Smooth muscle cell (in vitro differentiated cells): ENCODE measurements at regions not wholly inside any gene's neighbourhood (a gene's known extent, or its start where the extent isn't known, plus 50 kb on each side); places are given as distances from the start of the nearest gene placed in this dataset.

Experiments used
- DNase-seq: peaks from one replicate; lab custom pipeline; 2025; ENCODE audit not compliant: unreplicated experiment; lab: John Stamatoyannopoulos, UW
- H2AFZ ChIP-seq: fragments of 200-600 bp; sonication (generic); 2 replicates; pipeline ENCODE4 v1.6.0; 2016; ENCODE audit warnings: antibody characterized with exemption, low read depth, mild to moderate bottlenecking
- H3F3A ChIP-seq: fragments of 200-600 bp; sonication (generic); 2 replicates; pipeline ENCODE4 v1.6.0; 2017; ENCODE audit warnings: antibody characterized with exemption, low read depth
- H3K27ac ChIP-seq: fragments of 200-600 bp; sonication (generic); 2 replicates; pipeline ENCODE4 v1.5.1; 2016; ENCODE audit warnings: low read depth, mild to moderate bottlenecking
- H3K27me3 ChIP-seq: fragments of 200-600 bp; sonication (generic); 2 replicates; pipeline ENCODE4 v1.6.1; 2016; ENCODE audit warnings: low read depth, mild to moderate bottlenecking
- H3K36me3 ChIP-seq: fragments of 200-600 bp; sonication (generic); 2 replicates; pipeline ENCODE4 v1.5.1; 2016; ENCODE audit warnings: low read depth
- H3K4me1 ChIP-seq: fragments of 200-600 bp; sonication (generic); 2 replicates; pipeline ENCODE4 v1.5.1; 2016; ENCODE audit warnings: low read depth
- H3K4me2 ChIP-seq: fragments of 200-600 bp; sonication (generic); 2 replicates; pipeline ENCODE4 v1.6.0; 2016; ENCODE audit warnings: mild to moderate bottlenecking
- H3K4me3 ChIP-seq: fragments of 200-600 bp; sonication (generic); 2 replicates; pipeline ENCODE4 v1.5.1; 2016; ENCODE audit warnings: mild to moderate bottlenecking
- H3K79me2 ChIP-seq: fragments of 200-600 bp; sonication (generic); 2 replicates; pipeline ENCODE4 v1.6.0; 2016; ENCODE audit warnings: low read depth, mild to moderate bottlenecking
- H3K9ac ChIP-seq: fragments of 200-600 bp; sonication (generic); 2 replicates; pipeline ENCODE4 v1.6.0; 2016; ENCODE audit warnings: low read depth
- H3K9me3 ChIP-seq: fragments of 200-600 bp; sonication (generic); replicated peaks from 2 replicates; pipeline ENCODE4 v1.5.1; 2016; ENCODE audit warnings: low read depth
- H4K20me1 ChIP-seq: fragments of 200-600 bp; sonication (generic); 2 replicates; pipeline ENCODE4 v1.6.0; 2016; ENCODE audit warnings: low read depth
- WGBS: methylation state at CpG from one replicate; pipeline ENCODE4 v1.1.7; 2016; ENCODE audit warnings: low lambda C conversion rate; 5-methylcytosine and 5-hydroxymethylcytosine counted together
- TF ChIP-seq, protein P1 (sequence below): fragments of 200-600 bp; sonication (generic); IDR thresholded peaks from 2 replicates; pipeline ENCODE4 v1.5.1; 2017; ENCODE audit warnings: borderline replicate concordance, mild to moderate bottlenecking, antibody characterized with exemption; ENCODE audit not compliant: insufficient read depth, poor library complexity, severe bottlenecking

DNA sequence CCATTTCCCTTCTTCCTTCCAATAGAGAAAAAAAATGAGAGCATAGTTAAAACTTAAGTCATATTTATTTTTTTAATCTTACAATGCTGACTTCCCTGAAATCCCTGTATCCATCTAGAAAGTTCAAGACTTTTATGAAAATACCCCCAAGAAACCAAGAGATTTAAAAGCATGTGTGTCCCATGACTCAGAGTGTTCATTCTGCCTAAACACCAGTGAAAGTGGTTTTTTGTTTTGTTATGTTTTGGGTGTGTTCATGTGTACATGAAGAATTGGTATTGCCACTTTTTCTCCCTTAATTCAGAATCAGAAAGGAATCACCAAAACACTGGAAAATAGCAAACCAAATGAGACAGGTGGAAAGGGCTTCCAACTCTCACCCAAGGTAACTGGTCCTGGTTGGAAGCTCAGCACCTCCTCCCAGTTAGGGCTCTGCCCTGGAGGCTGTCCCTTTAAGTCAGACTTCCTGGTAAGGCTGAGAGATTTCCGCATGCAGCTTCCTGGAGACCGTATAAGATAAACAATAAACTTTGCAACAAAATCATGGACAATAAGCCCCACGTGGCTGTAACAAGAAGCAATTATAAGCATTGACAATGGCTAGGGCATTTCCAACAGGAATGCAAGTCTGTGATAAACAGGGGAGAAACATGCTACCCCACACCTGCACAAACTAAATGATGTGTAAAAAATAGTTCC lies 121.9 kb upstream of the ARHGEF3 start:
- Histone ChIP-seq H3K79me2 (no peaks in the 10 kb centered on the region), H3K4me3 (no peak overlapping the region), H3K27ac (peak overlapping the region; percentile 70), H3K9ac (no peak overlapping the region), H4K20me1 (no peaks in the 10 kb centered on the region), H2AFZ (no peak overlapping the region), H3F3A (peaks cover 20% of the 10 kb centered on the region), H3K4me2 (peak overlapping the region; percentile 44), H3K4me1 (peaks cover 33% of the 10 kb centered on the region), H3K27me3 (no peaks in the 10 kb centered on the region), H3K36me3 (no peaks in the 10 kb centered on the region), H3K9me3 (no peaks in the 10 kb centered on the region)
- TF ChIP-seq, protein P1, sequence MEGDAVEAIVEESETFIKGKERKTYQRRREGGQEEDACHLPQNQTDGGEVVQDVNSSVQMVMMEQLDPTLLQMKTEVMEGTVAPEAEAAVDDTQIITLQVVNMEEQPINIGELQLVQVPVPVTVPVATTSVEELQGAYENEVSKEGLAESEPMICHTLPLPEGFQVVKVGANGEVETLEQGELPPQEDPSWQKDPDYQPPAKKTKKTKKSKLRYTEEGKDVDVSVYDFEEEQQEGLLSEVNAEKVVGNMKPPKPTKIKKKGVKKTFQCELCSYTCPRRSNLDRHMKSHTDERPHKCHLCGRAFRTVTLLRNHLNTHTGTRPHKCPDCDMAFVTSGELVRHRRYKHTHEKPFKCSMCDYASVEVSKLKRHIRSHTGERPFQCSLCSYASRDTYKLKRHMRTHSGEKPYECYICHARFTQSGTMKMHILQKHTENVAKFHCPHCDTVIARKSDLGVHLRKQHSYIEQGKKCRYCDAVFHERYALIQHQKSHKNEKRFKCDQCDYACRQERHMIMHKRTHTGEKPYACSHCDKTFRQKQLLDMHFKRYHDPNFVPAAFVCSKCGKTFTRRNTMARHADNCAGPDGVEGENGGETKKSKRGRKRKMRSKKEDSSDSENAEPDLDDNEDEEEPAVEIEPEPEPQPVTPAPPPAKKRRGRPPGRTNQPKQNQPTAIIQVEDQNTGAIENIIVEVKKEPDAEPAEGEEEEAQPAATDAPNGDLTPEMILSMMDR: no peak
- WGBS: 14% methylated on average over 3 of the region's 3 CpGs
- no peak for DNase-seq

DNA sequence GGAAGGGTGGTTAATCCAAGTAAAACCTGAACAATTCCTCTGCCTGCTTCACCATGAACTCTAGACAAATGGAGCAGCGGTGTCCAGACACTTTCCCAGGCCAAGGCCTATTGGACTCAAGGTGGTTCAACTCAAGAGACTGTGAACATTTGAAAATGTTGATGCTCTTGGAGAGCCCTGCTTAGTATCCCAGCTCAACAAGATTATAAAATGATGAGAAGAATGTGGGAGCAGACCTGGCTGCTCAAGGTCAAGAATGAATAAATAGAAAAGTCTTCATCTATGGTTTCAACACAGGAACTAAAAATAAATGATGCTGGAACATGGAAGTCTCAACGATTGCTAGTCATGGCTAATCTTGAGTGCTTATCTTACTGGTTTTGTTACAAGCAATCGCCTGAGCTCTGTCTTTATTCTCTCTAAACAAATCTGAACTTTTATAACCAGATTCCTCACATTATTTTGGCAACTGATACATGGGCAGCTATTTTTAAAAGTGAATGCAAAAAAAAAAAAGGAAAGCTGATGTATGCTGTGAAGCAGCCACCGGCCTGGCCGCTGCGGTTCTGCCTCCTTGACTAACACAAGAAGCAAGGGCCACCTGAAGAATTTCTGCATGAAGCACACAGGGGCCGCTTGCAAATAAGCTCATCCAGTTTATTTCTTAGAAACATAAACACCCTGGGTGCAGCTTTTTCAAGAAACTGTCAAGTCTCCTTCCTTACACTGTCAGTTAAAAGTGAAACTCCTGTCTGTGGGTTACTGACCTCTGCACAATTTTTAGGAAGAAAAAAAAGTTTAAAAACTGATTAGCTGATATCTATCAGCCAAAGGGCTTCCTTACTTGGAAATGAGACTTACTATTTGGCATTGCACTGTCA lies 120.1 kb upstream of the ARHGEF3 start:
- Histone ChIP-seq H3K4me3 (peak overlapping the region; percentile 4), H4K20me1 (no peaks in the 10 kb centered on the region), H2AFZ (no peak overlapping the region), H3K4me2 (peak overlapping the region; percentile 78), H3K4me1 (peaks cover 20% of the 10 kb centered on the region), H3K27ac (peak overlapping the region; percentile 59), H3K9me3 (no peaks in the 10 kb centered on the region), H3K9ac (no peak overlapping the region), H3K36me3 (no peaks in the 10 kb centered on the region), H3K27me3 (no peaks in the 10 kb centered on the region), H3K79me2 (no peaks in the 10 kb centered on the region), H3F3A (peaks cover 17% of the 10 kb centered on the region)
- WGBS: 30% methylated on average over 7 of the region's 7 CpGs
- no peak for DNase-seq
- TF ChIP-seq, protein P1: no peak

DNA sequence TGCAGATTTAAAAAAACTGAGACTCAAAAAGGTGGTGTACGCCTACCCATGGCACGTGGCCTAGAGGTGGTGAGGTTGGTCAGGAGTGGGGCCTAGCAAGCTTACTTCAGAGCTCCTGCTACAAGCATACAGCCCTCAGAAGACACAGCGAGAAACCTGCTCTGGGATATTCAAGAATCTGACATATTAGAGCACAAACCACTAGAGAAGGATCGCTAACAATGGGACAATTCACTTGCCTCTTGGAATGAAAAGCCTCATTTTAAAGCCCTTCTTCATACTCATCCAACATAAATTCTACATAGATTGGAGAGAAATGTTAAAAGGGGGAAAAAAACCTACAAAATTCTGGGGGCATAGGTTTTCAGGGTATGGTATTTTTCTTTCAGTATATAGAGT lies 118.0 kb upstream of the ARHGEF3 start:
- WGBS: 71% methylated on average over 4 of the region's 4 CpGs
- Histone ChIP-seq H3K27me3 (no peaks in the 10 kb centered on the region), H3K9me3 (no peaks in the 10 kb centered on the region), H3K9ac (no peak overlapping the region), H2AFZ (no peak overlapping the region), H3K79me2 (no peaks in the 10 kb centered on the region), H3K4me1 (peaks cover 19% of the 10 kb centered on the region), H3K4me2 (no peak overlapping the region), H3F3A (peaks cover 3% of the 10 kb centered on the region), H3K36me3 (no peaks in the 10 kb centered on the region), H4K20me1 (no peaks in the 10 kb centered on the region), H3K4me3 (no peak overlapping the region), H3K27ac (no peak overlapping the region)
- DNase-seq: no peak
- TF ChIP-seq, protein P1: no peak
